ENCODE measurements at regions not wholly inside any gene's neighbourhood (a gene's known extent, or its start where the extent isn't known, plus 50 kb on each side); places are given as distances from the start of the nearest gene placed in this dataset.
"Not testable (repeated sequence)": the region's sequence is repeated elsewhere in the genome, so short reads cannot be mapped to it uniquely, and the experiment has no call there.

- Histone ChIP-seq H3K27ac (no peak overlapping the region), H3K27me3 (no peaks in the 10 kb centered on the region), H3K9me3 (no peaks in the 10 kb centered on the region), H3K36me3 (no peaks in the 10 kb centered on the region), H3K4me1 (no peaks in the 10 kb centered on the region), H3K4me3 (no peak overlapping the region)
- no peak for TF ChIP-seq POLR2A (IDR thresholded peaks at IDR 0.05)
- TF ChIP-seq CTCF (IDR thresholded peaks at IDR 0.05) = no peak
- intact Hi-C loops (cut with DNase I; ENCODE audit: low total_unique reads) = no loop called here
- DNase-seq = no peak
Measured at GRCh38 chr6:93644611-93645010, 225.3 kb upstream of the EPHA7 start.

- Histone ChIP-seq H3K36me3 (no peaks in the 10 kb centered on the region), H3K9me3 (no peaks in the 10 kb centered on the region), H3K4me3 (no peak overlapping the region), H3K4me1 (no peaks in the 10 kb centered on the region), H3K27me3 (no peaks in the 10 kb centered on the region), H3K27ac (no peak overlapping the region)
- no peak for DNase-seq
- intact Hi-C loops (cut with DNase I; ENCODE audit: low total_unique reads) = no loop called here
- no peak for TF ChIP-seq CTCF (IDR thresholded peaks at IDR 0.05)
- TF ChIP-seq POLR2A (IDR thresholded peaks at IDR 0.05) = no peak
Measured at GRCh38 chr6:93639126-93639525, 219.8 kb upstream of the EPHA7 start.

GRCh38 chr6:93636987-93637664, 217.8 kb upstream of the EPHA7 start:
- H3K4me3 ChIP-seq; H3K27me3 ChIP-seq; DNase-seq; H3K9me3 ChIP-seq; H3K27ac ChIP-seq; intact Hi-C loops (cut with DNase I; ENCODE audit: low total_unique reads); H3K4me1 ChIP-seq; H3K36me3 ChIP-seq: not testable (repeated sequence)

GRCh38 chr6:93624408-93624807, 205.0 kb upstream of the EPHA7 start:
- intact Hi-C loops (cut with DNase I; ENCODE audit: low total_unique reads) = no loop called here
- Histone ChIP-seq H3K36me3 (no peaks in the 10 kb centered on the region), H3K27ac (no peak overlapping the region), H3K27me3 (no peaks in the 10 kb centered on the region), H3K9me3 (no peaks in the 10 kb centered on the region), H3K4me1 (no peaks in the 10 kb centered on the region), H3K4me3 (no peak overlapping the region)
- DNase-seq = no peak
- TF ChIP-seq CTCF (IDR thresholded peaks at IDR 0.05) (no peak), POLR2A (IDR thresholded peaks at IDR 0.05) (no peak)

GRCh38 chr6:93621442-93621841, 202.1 kb upstream of the EPHA7 start:
- intact Hi-C loops (cut with DNase I; ENCODE audit: low total_unique reads) = no loop called here

More at GRCh38 chr6:93621442-93621841, 202.1 kb upstream of the EPHA7 start:
- TF ChIP-seq POLR2A (IDR thresholded peaks at IDR 0.05) = no peak
- TF ChIP-seq CTCF (IDR thresholded peaks at IDR 0.05) = no peak
- Histone ChIP-seq H3K4me1 (no peaks in the 10 kb centered on the region), H3K9me3 (no peaks in the 10 kb centered on the region), H3K4me3 (no peak overlapping the region), H3K27me3 (no peaks in the 10 kb centered on the region), H3K36me3 (no peaks in the 10 kb centered on the region), H3K27ac (no peak overlapping the region)
- DNase-seq = no peak
